ENCODE measurements at regions not wholly inside any gene's neighbourhood (a gene's known extent, or its start where the extent isn't known, plus 50 kb on each side); places are given as distances from the start of the nearest gene placed in this dataset.

DNA sequence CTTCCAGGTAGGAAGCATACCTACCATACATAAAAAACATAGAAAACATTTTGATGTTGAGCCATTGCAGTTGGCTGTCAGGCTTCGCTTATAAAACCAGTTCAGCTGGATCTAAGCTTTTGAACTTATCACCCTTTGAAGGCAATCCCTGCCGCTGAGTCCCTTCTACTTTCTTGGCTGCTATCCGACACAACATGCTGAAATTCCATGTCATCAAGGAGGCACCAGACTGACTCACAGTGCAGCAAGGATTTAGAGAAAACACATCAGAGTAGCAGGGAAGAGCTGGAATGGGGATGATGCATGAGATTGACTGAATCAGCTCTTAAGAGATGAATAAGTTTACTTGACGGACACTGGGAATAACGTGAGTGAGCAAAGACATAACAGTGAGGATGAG lies 135.0 kb upstream of the MAN1A1 start (continued):
- TF ChIP-seq EP300 (IDR thresholded peaks at IDR 0.05; ENCODE audit: borderline replicate concordance in 1 of 2, low read depth in 1 of 2, low read length in 1 of 2) (peak in 1 of 2 experiments; percentile 48; a peak in 1 of 4 replicates), GATA2 (CRISPR knock-in tag; IDR thresholded peaks at IDR 0.05) (no peak), RXRA (IDR thresholded peaks at IDR 0.05; ENCODE audit: borderline replicate concordance, low read depth) (peak; percentile 53; the same call in 1 of the 2 replicates)
- TF ChIP-seq, protein P1, sequence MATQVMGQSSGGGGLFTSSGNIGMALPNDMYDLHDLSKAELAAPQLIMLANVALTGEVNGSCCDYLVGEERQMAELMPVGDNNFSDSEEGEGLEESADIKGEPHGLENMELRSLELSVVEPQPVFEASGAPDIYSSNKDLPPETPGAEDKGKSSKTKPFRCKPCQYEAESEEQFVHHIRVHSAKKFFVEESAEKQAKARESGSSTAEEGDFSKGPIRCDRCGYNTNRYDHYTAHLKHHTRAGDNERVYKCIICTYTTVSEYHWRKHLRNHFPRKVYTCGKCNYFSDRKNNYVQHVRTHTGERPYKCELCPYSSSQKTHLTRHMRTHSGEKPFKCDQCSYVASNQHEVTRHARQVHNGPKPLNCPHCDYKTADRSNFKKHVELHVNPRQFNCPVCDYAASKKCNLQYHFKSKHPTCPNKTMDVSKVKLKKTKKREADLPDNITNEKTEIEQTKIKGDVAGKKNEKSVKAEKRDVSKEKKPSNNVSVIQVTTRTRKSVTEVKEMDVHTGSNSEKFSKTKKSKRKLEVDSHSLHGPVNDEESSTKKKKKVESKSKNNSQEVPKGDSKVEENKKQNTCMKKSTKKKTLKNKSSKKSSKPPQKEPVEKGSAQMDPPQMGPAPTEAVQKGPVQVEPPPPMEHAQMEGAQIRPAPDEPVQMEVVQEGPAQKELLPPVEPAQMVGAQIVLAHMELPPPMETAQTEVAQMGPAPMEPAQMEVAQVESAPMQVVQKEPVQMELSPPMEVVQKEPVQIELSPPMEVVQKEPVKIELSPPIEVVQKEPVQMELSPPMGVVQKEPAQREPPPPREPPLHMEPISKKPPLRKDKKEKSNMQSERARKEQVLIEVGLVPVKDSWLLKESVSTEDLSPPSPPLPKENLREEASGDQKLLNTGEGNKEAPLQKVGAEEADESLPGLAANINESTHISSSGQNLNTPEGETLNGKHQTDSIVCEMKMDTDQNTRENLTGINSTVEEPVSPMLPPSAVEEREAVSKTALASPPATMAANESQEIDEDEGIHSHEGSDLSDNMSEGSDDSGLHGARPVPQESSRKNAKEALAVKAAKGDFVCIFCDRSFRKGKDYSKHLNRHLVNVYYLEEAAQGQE (IDR thresholded peaks at IDR 0.05; ENCODE audit: low read depth, low read length) = peak; percentile 84

DNA sequence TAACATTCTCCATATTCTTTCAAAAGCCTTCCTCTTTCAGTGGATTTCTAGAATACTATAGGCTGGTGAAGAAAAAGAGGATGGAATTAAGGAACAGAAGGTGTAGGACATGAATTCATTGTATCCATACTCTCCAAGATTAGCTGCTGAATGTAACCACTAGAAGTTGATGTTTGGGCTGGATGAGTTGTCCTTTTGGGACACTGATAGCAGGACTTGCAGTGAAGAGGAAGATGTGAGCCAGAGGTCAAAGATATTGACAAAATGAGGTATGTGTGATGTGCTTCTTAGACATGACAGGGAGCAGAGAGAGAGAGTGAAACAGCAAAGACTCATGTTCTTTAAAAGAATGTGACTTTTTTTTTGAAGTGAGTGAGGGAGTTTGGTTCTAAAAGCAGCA lies 134.3 kb upstream of the MAN1A1 start:
- Histone ChIP-seq H3K27me3 (ENCODE audit: insufficient read depth) (no peaks in the 10 kb centered on the region), H3K36me3 (replicated peaks in 1 of 2; ENCODE audit: control insufficient read depth in 1 of 2, insufficient read depth in 2 of 2, low read length in 1 of 2) (no peaks in the 10 kb centered on the region), H3K27ac (ENCODE audit: low read depth in 2 of 2, low read length in 1 of 2) (no peak overlapping the region), H3F3A (replicated peaks; ENCODE audit: insufficient read depth) (no peaks in the 10 kb centered on the region), H3K4me2 (no peak overlapping the region), H3K79me2 (ENCODE audit: insufficient read depth) (no peaks in the 10 kb centered on the region), H3K9me3 (no peaks in the 10 kb centered on the region), H3K4me3 (ENCODE audit: low read depth in 2 of 2, low read length in 1 of 2) (no peak overlapping the region), H2AFZ (ENCODE audit: low read depth) (no peak overlapping the region), H3K9ac (no peak overlapping the region), H3K9me2 (no peaks in the 10 kb centered on the region), H3K4me1 (ENCODE audit: control insufficient read depth in 1 of 2, insufficient read depth in 2 of 2, low read depth in 1 of 2, low read length in 1 of 2) (no peaks in the 10 kb centered on the region; a peak in 1 of 4 replicates), H4K20me1 (ENCODE audit: insufficient read depth) (no peaks in the 10 kb centered on the region)
- ChIA-PET POLR2A (no interaction called here), CTCF (interaction anchor here (1.0 kb wide), 1 partner anchor 21 kb away, joined by 3 read pairs; no protein-coding TSS in a partner anchor)
- DNase-seq = no peak
- TF ChIP-seq, protein P2, sequence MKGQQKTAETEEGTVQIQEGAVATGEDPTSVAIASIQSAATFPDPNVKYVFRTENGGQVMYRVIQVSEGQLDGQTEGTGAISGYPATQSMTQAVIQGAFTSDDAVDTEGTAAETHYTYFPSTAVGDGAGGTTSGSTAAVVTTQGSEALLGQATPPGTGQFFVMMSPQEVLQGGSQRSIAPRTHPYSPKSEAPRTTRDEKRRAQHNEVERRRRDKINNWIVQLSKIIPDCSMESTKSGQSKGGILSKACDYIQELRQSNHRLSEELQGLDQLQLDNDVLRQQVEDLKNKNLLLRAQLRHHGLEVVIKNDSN (IDR thresholded peaks at IDR 0.05; ENCODE audit: borderline replicate concordance, low read depth) = no peak
- no peak for TF ChIP-seq MEF2A (IDR thresholded peaks at IDR 0.05; ENCODE audit: borderline replicate concordance, low read depth)

DNA sequence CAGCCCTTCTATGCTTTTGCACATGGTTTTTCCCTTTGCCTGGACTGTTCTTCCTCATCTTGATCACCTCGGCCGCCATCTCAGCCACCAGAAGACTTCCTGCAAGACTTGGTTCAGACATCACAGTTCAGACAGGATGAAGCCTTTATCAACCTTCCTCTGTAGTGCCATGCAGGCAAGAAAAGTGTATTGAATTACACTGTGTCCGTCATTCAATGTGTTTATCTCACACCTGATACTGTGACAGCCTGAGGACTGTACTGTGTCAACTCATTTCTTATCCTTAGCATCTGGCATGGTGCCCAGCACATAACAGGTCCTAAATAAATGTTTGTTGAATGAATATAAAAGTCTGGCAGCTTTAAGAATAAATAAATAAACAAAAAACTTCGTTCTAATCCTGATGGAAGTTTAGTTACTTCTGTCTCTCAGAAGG lies 133.3 kb upstream of the MAN1A1 start:
- POLR2A ChIA-PET = no interaction called here

More for the DNA sequence above, 133.3 kb upstream of the MAN1A1 start:
- H3K27me3 ChIP-seq (ENCODE audit: insufficient read depth) = no peaks in the 10 kb centered on the region
- no peaks in the 10 kb centered on the region for H3F3A ChIP-seq (replicated peaks; ENCODE audit: insufficient read depth)
- no peak overlapping the region for H3K4me3 ChIP-seq (ENCODE audit: low read depth in 2 of 2, low read length in 1 of 2)
- H3K4me1 ChIP-seq (ENCODE audit: control insufficient read depth in 1 of 2, insufficient read depth in 2 of 2, low read depth in 1 of 2, low read length in 1 of 2) = no peaks in the 10 kb centered on the region; a peak in 1 of 4 replicates
- no peaks in the 10 kb centered on the region for H4K20me1 ChIP-seq (ENCODE audit: insufficient read depth)
- no peak overlapping the region for H3K4me2 ChIP-seq
- H3K9me2 ChIP-seq = no peaks in the 10 kb centered on the region
- H3K9me3 ChIP-seq = no peaks in the 10 kb centered on the region
- no peak overlapping the region for H3K9ac ChIP-seq
- H3K27ac ChIP-seq (ENCODE audit: low read depth in 2 of 2, low read length in 1 of 2) = no peak overlapping the region
- no peak overlapping the region for H2AFZ ChIP-seq (ENCODE audit: low read depth)
- H3K36me3 ChIP-seq (replicated peaks in 1 of 2; ENCODE audit: control insufficient read depth in 1 of 2, insufficient read depth in 2 of 2, low read length in 1 of 2) = no peaks in the 10 kb centered on the region
- CTCF ChIA-PET = interaction anchor here (1.0 kb wide), 1 partner anchor 20 kb away, joined by 3 read pairs; no protein-coding TSS in a partner anchor
- DNase-seq = no peak
- WGBS (ENCODE audit: low lambda C conversion rate) = 72% methylated on average over 4 of the region's 4 CpGs
- TF ChIP-seq GATA2 (CRISPR knock-in tag; IDR thresholded peaks at IDR 0.05) (no peak), EZH2phosphoT487 (IDR thresholded peaks at IDR 0.05; ENCODE audit: borderline replicate concordance, low read depth) (no peak), SIN3A (IDR thresholded peaks at IDR 0.05; ENCODE audit: borderline replicate concordance, low read depth, low read length) (no peak), MEF2A (IDR thresholded peaks at IDR 0.05; ENCODE audit: borderline replicate concordance, low read depth) (no peak), FOXM1 (IDR thresholded peaks at IDR 0.05; ENCODE audit: low read depth) (no peak), POLR2AphosphoS5 (IDR thresholded peaks at IDR 0.05; ENCODE audit: low read depth, low read length) (no peak), ELF1 (IDR thresholded peaks at IDR 0.05) (no peak), FOXJ3 (CRISPR knock-in tag; IDR thresholded peaks at IDR 0.05) (no peak)
- no peaks in the 10 kb centered on the region for H3K79me2 ChIP-seq (ENCODE audit: insufficient read depth)
